AG09309 (cell line): ENCODE measurements at regions not wholly inside any gene's neighbourhood (a gene's known extent, or its start where the extent isn't known, plus 50 kb on each side); places are given as distances from the start of the nearest gene placed in this dataset.

Experiments used
- DNase-seq: peaks from one replicate; pipeline ENCODE4 v3.0.0-alpha.2; 2010; ENCODE audit warnings: low read depth
- H3K4me3 ChIP-seq: 2 replicates; pipeline ENCODE4 v1.5.1; 2011; ENCODE audit warnings: mild to moderate bottlenecking, low read depth, low read length, moderate library complexity; ENCODE audit not compliant: control insufficient read depth
- CTCF ChIP-seq: IDR thresholded peaks from 2 replicates; pipeline ENCODE4 v1.5.1; 2011; ENCODE audit warnings: mild to moderate bottlenecking, low read depth, low read length, inconsistent platforms; ENCODE audit not compliant: insufficient read depth, control insufficient read depth; ENCODE audit errors: missing control alignments

- no peak for TF ChIP-seq CTCF
- no peak for DNase-seq
- no peak overlapping the region for H3K4me3 ChIP-seq
Observed at GRCh38 chr6:113466526-113466925, 390.6 kb upstream of the MARCKS start.

GRCh38 chr6:113475392-113475791 is 381.8 kb upstream of the MARCKS start:
- no peak for TF ChIP-seq CTCF
- DNase-seq: no peak
- H3K4me3 ChIP-seq: no peak overlapping the region

- no peak overlapping the region for H3K4me3 ChIP-seq
- TF ChIP-seq CTCF: no peak
- no peak for DNase-seq
Observed at GRCh38 chr6:113476937-113477839, 380.0 kb upstream of the MARCKS start.

GRCh38 chr6:113480616-113481015 is 376.5 kb upstream of the MARCKS start:
- no peak for DNase-seq
- no peak overlapping the region for H3K4me3 ChIP-seq
- no peak for TF ChIP-seq CTCF

- TF ChIP-seq CTCF: no peak
- DNase-seq: no peak
- no peak overlapping the region for H3K4me3 ChIP-seq
Observed at GRCh38 chr6:113481458-113481857, 375.7 kb upstream of the MARCKS start.

- DNase-seq: no peak
- no peak for TF ChIP-seq CTCF
Observed at GRCh38 chr6:113481910-113482309, 375.2 kb upstream of the MARCKS start.

GRCh38 chr6:113482771-113483170 is 374.4 kb upstream of the MARCKS start:
- DNase-seq: no peak
- no peak for TF ChIP-seq CTCF

More at GRCh38 chr6:113481910-113482309, 375.2 kb upstream of the MARCKS start:
- H3K4me3 ChIP-seq: no peak overlapping the region

More at GRCh38 chr6:113482771-113483170, 374.4 kb upstream of the MARCKS start:
- no peak overlapping the region for H3K4me3 ChIP-seq
